ENCODE measurements at regions not wholly inside any gene's neighbourhood (a gene's known extent, or its start where the extent isn't known, plus 50 kb on each side); places are given as distances from the start of the nearest gene placed in this dataset.

GRCh38 chr13:25044071-25044470, 51.9 kb upstream of the PABPC3 start:
- WGBS, 2 donors, result 56 to 66% methylated on average over 6 of the region's 6 CpGs
- no peak for FAIRE-seq
- H3K27me3 ChIP-seq, result peaks cover 0 to 11% (median 0%) of the 10 kb centered on the region in 4 donors

More at GRCh38 chr13:25044071-25044470, 51.9 kb upstream of the PABPC3 start:
- H3K4me3 ChIP-seq, result no peak overlapping the region
- ATAC-seq, result no peak
- H3K36me3 ChIP-seq, result no peaks in the 10 kb centered on the region
- no peak for DNase-seq
- no peaks in the 10 kb centered on the region for H3K9me3 ChIP-seq
- intact Hi-C loops (cut with DNase I), result no loop called here
- no peak overlapping the region for H3K27ac ChIP-seq
- no peak for TF ChIP-seq CTCF (IDR thresholded peaks at IDR 0.05)
- no peaks in the 10 kb centered on the region for H3K4me1 ChIP-seq
